GM12873 (cell line): ENCODE measurements at regions not wholly inside any gene's neighbourhood (a gene's known extent, or its start where the extent isn't known, plus 50 kb on each side); places are given as distances from the start of the nearest gene placed in this dataset.

Experiments used
- TF ChIP-seq, protein P1 (sequence below): IDR thresholded peaks from 2 replicates; pipeline ENCODE4 v1.5.1; 2012; ENCODE audit warnings: low read depth, mild to moderate bottlenecking, moderate library complexity, low read length, control low read depth; ENCODE audit not compliant: insufficient read depth; ENCODE audit errors: missing control alignments

DNA sequence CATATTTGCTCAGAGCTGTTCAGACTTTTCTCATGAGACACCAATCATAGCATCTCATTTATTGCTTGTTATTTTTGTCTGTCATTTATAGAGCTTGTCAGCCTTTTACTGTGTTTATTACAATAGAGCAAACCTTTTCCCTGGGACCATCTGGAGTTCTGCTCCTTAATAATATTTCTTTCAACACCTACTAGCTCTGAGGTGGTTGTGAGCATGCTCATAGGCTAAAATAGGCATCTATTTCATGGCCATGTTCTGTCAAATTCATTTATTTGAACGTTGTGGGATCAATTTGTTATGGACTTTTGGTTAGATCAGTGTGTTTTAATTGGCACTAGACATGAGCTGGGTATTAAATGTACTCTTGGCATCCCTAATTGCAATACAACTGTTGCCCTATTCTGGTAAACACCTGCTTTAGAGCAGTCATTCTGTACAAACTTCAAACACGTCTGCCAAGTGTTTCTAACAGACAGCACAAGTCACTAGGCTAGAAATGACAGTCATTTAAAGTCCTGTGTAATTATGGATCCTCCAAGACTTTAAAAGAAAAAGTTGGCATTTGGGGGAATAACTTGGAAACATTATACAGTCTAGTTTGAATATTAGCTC, 766.3 kb downstream of the ZNF385D start:
- TF ChIP-seq, protein P1, sequence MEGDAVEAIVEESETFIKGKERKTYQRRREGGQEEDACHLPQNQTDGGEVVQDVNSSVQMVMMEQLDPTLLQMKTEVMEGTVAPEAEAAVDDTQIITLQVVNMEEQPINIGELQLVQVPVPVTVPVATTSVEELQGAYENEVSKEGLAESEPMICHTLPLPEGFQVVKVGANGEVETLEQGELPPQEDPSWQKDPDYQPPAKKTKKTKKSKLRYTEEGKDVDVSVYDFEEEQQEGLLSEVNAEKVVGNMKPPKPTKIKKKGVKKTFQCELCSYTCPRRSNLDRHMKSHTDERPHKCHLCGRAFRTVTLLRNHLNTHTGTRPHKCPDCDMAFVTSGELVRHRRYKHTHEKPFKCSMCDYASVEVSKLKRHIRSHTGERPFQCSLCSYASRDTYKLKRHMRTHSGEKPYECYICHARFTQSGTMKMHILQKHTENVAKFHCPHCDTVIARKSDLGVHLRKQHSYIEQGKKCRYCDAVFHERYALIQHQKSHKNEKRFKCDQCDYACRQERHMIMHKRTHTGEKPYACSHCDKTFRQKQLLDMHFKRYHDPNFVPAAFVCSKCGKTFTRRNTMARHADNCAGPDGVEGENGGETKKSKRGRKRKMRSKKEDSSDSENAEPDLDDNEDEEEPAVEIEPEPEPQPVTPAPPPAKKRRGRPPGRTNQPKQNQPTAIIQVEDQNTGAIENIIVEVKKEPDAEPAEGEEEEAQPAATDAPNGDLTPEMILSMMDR, result no peak

DNA sequence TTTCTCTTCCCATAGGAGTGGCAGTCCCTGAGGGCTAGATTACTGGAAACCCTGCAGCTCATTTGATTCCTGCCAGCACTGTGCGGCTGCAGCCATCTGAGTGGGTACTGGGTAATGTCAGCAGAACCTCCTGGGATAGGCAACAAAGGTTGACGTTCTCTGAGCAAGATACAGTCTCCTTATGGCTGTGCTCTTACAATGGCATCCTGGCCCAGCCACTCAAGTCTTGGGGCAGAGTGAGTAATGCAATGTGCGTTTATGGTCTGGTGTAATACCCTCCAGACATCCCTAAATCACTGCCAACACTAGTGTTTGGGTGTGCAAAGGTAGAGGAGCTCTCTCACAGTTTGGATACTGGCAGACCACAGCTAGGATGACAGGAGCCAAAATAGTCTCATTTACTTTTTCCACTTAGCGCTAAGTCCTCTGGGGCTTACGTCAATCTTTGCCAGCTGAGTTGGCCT, 775.8 kb downstream of the ZNF385D start:
- TF ChIP-seq, protein P1, result no peak

DNA sequence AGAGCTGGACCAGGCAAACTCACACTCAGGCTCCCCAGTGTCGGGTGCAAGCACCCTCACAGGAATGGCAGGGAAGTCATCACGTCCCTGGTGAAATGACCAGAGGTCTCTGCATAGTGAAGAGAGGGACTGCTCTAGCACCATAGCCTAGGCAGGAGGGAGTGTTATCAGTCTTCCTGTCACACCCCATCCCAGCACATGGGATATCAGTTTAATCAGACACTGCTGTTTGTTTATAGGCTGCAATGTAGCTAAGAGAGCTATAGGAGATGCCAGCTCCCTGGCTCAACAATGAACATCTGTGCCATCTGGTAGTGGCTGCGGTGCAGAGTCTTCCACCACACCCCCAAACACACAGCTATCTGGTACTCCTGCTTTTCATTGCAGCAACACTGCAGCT, 776.6 kb downstream of the ZNF385D start:
- TF ChIP-seq, protein P1, result no peak

- TF ChIP-seq, protein P1, result no peak
Observed at GRCh38 chr3:20958161-20958560, 772.2 kb upstream of the SGO1 start.

DNA sequence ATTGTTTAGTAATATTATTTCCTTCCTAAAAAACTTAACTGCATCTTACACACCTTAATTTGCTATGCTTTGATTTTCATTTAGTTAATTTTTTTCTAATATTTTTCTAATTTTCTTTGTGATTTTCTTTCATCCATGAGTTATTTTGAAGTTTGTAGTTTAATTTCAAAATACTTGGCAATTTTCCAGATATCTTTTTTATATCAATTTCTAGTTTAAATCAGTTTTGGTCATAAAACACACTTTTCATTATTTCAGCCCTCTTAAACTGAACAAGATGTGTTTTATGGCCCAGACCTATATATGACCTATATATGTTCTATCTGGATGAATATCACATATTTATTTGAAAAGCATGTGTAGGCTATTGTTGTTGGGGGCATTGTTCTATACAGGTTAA, 759.9 kb upstream of the SGO1 start:
- TF ChIP-seq, protein P1, result no peak

- TF ChIP-seq, protein P1, result no peak
Observed at GRCh38 chr3:20935791-20936190, 749.8 kb upstream of the SGO1 start.

DNA sequence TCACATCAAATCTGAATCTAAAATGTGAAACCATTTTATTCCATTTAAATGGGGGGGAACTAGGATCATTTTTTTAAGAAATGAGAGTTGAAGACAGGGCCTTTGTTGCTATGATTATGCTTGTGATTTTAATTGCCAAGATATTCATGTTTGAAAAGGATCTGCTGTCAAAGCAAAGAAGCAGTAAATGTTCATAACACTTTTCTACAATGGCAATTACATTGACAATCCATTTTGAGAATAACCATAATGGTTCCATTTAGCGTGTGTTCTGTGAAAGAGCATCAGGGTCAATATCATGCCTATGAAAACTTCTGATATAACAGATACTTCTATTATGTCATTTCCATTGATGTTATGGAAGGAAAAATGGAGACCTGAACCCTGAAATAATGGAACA, 745.8 kb upstream of the SGO1 start:
- TF ChIP-seq, protein P1, result no peak
